Tibial nerve (tissue), 4 donors: ENCODE measurements at regions not wholly inside any gene's neighbourhood (a gene's known extent, or its start where the extent isn't known, plus 50 kb on each side); places are given as distances from the start of the nearest gene placed in this dataset.

Experiments used
- EP300 ChIP-seq, 2 donors: sonication (generic); formaldehyde crosslinking; IDR thresholded peaks; one replicate each; pipeline ENCODE4 v1.6.1; 2017; ENCODE audit warnings: antibody characterized with exemption in 2 of 2, mild to moderate bottlenecking in 1 of 2
- POLR2A ChIP-seq, 2 donors: fragments of 450-650 bp; IDR thresholded peaks; one replicate each; pipeline ENCODE4 v1.6.1; 2017; ENCODE audit warnings: antibody characterized with exemption in 2 of 2, mild to moderate bottlenecking in 2 of 2, moderate library complexity in 2 of 2
- TF ChIP-seq, protein P1 (sequence below), 5 experiments: fragments of 200-600 bp in 3 of 5; fragments of 450-650 bp in 2 of 5; sonication (generic) in 3 of 5; IDR thresholded peaks; one replicate each; pipeline ENCODE4 v1.5.1; 2016 to 2019; ENCODE audit warnings: antibody characterized with exemption in 5 of 5, mild to moderate bottlenecking in 3 of 5, moderate library complexity in 2 of 5

DNA sequence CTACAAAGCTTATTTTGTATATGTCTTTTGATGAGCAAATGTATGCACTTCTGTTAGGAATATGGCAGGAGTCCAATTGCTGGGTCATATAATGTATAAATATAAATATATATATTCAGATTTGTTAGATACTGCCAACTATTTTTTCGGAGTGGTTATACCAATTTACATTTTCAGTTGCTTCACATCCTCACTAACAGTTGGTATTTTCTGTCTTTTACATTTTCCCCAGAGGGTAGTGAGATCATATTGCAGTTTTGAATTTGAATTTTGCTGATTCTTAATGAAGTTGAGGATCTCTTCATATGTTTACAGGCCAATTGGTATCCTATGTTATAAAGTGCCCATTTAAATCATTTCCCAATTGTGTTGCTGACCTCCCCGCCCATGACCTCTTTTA is 139.0 kb upstream of the KCNMB2 start:
- TF ChIP-seq, protein P1, sequence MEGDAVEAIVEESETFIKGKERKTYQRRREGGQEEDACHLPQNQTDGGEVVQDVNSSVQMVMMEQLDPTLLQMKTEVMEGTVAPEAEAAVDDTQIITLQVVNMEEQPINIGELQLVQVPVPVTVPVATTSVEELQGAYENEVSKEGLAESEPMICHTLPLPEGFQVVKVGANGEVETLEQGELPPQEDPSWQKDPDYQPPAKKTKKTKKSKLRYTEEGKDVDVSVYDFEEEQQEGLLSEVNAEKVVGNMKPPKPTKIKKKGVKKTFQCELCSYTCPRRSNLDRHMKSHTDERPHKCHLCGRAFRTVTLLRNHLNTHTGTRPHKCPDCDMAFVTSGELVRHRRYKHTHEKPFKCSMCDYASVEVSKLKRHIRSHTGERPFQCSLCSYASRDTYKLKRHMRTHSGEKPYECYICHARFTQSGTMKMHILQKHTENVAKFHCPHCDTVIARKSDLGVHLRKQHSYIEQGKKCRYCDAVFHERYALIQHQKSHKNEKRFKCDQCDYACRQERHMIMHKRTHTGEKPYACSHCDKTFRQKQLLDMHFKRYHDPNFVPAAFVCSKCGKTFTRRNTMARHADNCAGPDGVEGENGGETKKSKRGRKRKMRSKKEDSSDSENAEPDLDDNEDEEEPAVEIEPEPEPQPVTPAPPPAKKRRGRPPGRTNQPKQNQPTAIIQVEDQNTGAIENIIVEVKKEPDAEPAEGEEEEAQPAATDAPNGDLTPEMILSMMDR (IDR thresholded peaks at IDR 0.05): no peak
- TF ChIP-seq EP300 (IDR thresholded peaks at IDR 0.05) (no peak), POLR2A (IDR thresholded peaks at IDR 0.05) (no peak)
